B cell (primary cell): ENCODE measurements at regions not wholly inside any gene's neighbourhood (a gene's known extent, or its start where the extent isn't known, plus 50 kb on each side); places are given as distances from the start of the nearest gene placed in this dataset.
"Not testable (repeated sequence)": the region's sequence is repeated elsewhere in the genome, so short reads cannot be mapped to it uniquely, and the experiment has no call there.

Source experiments
- ATAC-seq: fragments of 200-7000 bp; cut with Tn5 transposase; one replicate; pipeline ENCODE4 v1.10.0; 2021; ENCODE audit warnings: low read depth, mild to moderate bottlenecking, moderate number of reproducible peaks, moderate library complexity
- CTCF ChIA-PET: fragments of 350-600 bp; sonication (Branson Sonifier 250); formaldehyde crosslinking; loops from one replicate; lab custom pipeline; 2021; ENCODE audit warnings: antibody characterized with exemption, inconsistent platforms; lab: Charles Lee
- POLR2A ChIA-PET: fragments of 350-600 bp; sonication (Branson Sonifier 250); formaldehyde crosslinking; loops from one replicate; lab custom pipeline; 2021; ENCODE audit warnings: antibody characterized with exemption; lab: Charles Lee
- DNase-seq: peaks from one replicate; pipeline ENCODE4 v3.0.0; 2013
- H2AFZ ChIP-seq: 2 replicates; pipeline ENCODE4 v1.6.1; 2012; ENCODE audit warnings: mild to moderate bottlenecking, low read depth, low read length; ENCODE audit not compliant: insufficient read depth, poor library complexity, severe bottlenecking
- H3K27ac ChIP-seq, 2 donors: 1 replicate in 1 of 2; 2 replicates in 1 of 2; pipeline ENCODE4 v1.5.1; 2012 to 2013; ENCODE audit warnings: low read length in 2 of 2, mild to moderate bottlenecking in 2 of 2, moderate library complexity in 1 of 2
- H3K27me3 ChIP-seq, 4 experiments: fragments of 200-600 bp in 1 of 4; sonication (generic) in 1 of 4; replicated peaks in 1 of 4; 1 replicate in 2 of 4; 2 replicates in 2 of 4; pipeline versions ENCODE4 v1.6.1 to v1.7.0; 2013 to 2016; ENCODE audit warnings: low read length in 3 of 4, mild to moderate bottlenecking in 2 of 4, mixed read lengths in 1 of 4, moderate library complexity in 1 of 4; ENCODE audit not compliant: insufficient read depth in 4 of 4, control insufficient read depth in 3 of 4; ENCODE audit errors: control extremely low read depth in 1 of 4
- H3K36me3 ChIP-seq, 2 experiments: replicated peaks in 1 of 2; 1 replicate in 1 of 2; 2 replicates in 1 of 2; pipeline versions ENCODE4 v1.6.1 to v1.7.1; 2013; ENCODE audit warnings: low read length in 1 of 2; ENCODE audit not compliant: insufficient read depth in 2 of 2, control insufficient read depth in 1 of 2; ENCODE audit errors: control extremely low read depth in 1 of 2, extremely low read depth in 1 of 2
- H3K4me1 ChIP-seq, 2 donors: fragments of 200-600 bp in 1 of 2; sonication (generic) in 1 of 2; 1 replicate in 1 of 2; 2 replicates in 1 of 2; pipeline versions ENCODE4 v1.5.1 to v1.6.1; 2013 to 2017; ENCODE audit warnings: low read length in 2 of 2; ENCODE audit not compliant: control insufficient read depth in 2 of 2, insufficient read depth in 2 of 2
- H3K4me2 ChIP-seq: replicated peaks from 2 replicates; pipeline ENCODE3; 2012; ENCODE audit warnings: mild to moderate bottlenecking, low read depth, low read length; ENCODE audit not compliant: poor library complexity, severe bottlenecking
- H3K4me3 ChIP-seq, 5 experiments: fragments of 200-600 bp in 1 of 5; sonication (generic) in 1 of 5; 1 replicate in 3 of 5; 2 replicates in 2 of 5; pipeline versions ENCODE4 v1.5.1 to v1.7.0; 2011 to 2016; ENCODE audit warnings: low read length in 4 of 5, mild to moderate bottlenecking in 4 of 5, low read depth in 2 of 5, control low read depth in 1 of 5, moderate library complexity in 1 of 5; ENCODE audit not compliant: insufficient read depth in 1 of 5; ENCODE audit errors: control extremely low read depth in 1 of 5, extremely low read depth in 1 of 5
- H3K79me2 ChIP-seq: fragments of 200-600 bp; sonication (generic); one replicate; pipeline ENCODE4 v1.6.0; 2016; ENCODE audit warnings: low read length; ENCODE audit not compliant: control insufficient read depth, insufficient read depth
- H3K9ac ChIP-seq: fragments of 200-600 bp; sonication (generic); 2 replicates; pipeline ENCODE4 v1.6.1; 2017; ENCODE audit warnings: mild to moderate bottlenecking, low read length, moderate library complexity
- H3K9me3 ChIP-seq, 3 donors: one replicate each; pipeline versions ENCODE4 v1.6.1 to v1.7.1; 2013; ENCODE audit warnings: low read length in 2 of 3; ENCODE audit not compliant: control insufficient read depth in 2 of 3, insufficient read depth in 1 of 3; ENCODE audit errors: control extremely low read depth in 1 of 3
- H4K20me1 ChIP-seq: 2 replicates; pipeline ENCODE4 v1.6.0; 2012; ENCODE audit warnings: mild to moderate bottlenecking, low read length; ENCODE audit not compliant: insufficient read depth, control insufficient read depth, poor library complexity, severe bottlenecking
- H3K27ac Mint-ChIP-seq: one replicate; pipeline ENCODE4 v1.8.0; 2021; ENCODE audit warnings: mixed read lengths
- H3K27me3 Mint-ChIP-seq: one replicate; pipeline ENCODE4 v1.8.0; 2021; ENCODE audit warnings: mixed read lengths
- H3K4me1 Mint-ChIP-seq: one replicate; pipeline ENCODE4 v1.8.0; 2021; ENCODE audit warnings: mixed read lengths
- H3K4me3 Mint-ChIP-seq: one replicate; pipeline ENCODE4 v1.8.0; 2021; ENCODE audit warnings: mixed read lengths
- H3K9me3 Mint-ChIP-seq: one replicate; pipeline ENCODE4 v1.8.0; 2022; ENCODE audit warnings: mixed read lengths; ENCODE audit not compliant: insufficient read depth
- EZH2 ChIP-seq: IDR thresholded peaks from 2 replicates; pipeline ENCODE4 v1.6.1; 2012; ENCODE audit warnings: borderline replicate concordance, low read depth, mild to moderate bottlenecking, moderate library complexity, low read length; ENCODE audit not compliant: insufficient read depth, poor library complexity, severe bottlenecking
- WGBS: methylation state at CpG from one replicate; pipeline ENCODE4 v1.1.5; 2013; ENCODE audit warnings: missing lambda C conversion rate; ENCODE audit not compliant: insufficient coverage; 5-methylcytosine and 5-hydroxymethylcytosine counted together
- intact Hi-C: fragments of 100-400 bp; cut with micrococcal nuclease; formaldehyde crosslinking; loops from one replicate; pipeline ENCODE4 v1.10.0; 2022
- TF ChIP-seq, protein P1 (sequence below): fragments of 200-600 bp; IDR thresholded peaks from one replicate; pipeline ENCODE4 v1.8.0; 2022; ENCODE audit warnings: antibody characterized with exemption, mild to moderate bottlenecking

DNA sequence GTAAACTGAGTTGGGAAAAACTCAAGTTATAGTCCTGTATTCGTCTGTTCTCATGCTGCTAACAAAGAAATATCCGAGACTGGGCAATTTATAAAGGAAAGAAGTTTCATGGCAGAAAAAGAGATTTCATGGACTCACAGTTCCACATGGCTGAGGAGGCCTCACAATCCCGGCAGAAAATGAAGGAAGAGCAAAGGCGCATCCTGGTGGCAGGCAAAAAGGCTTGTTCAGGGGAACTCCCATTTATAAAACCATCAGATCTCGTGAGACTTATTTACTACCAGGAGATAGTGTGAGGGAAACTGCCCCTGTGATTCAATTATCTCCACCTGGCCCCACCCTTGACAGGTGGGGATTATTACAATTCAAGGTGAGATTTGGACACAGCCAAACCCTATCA is 292.6 kb upstream of the SYT1 start:
- H3K27me3 Mint-ChIP-seq = no peaks in the 10 kb centered on the region
- Histone ChIP-seq H4K20me1 (no peaks in the 10 kb centered on the region), H3K36me3 (no peaks in the 10 kb centered on the region), H2AFZ (no peak overlapping the region), H3K9me3 (no peaks in the 10 kb centered on the region), H3K4me2 (no peak overlapping the region), H3K79me2 (no peaks in the 10 kb centered on the region), H3K9ac (no peak overlapping the region), H3K27me3 (no peaks in the 10 kb centered on the region), H3K4me3 (no peak overlapping the region), H3K27ac (no peak overlapping the region), H3K4me1 (no peaks in the 10 kb centered on the region)
- POLR2A ChIA-PET = no interaction called here
- H3K9me3 Mint-ChIP-seq = no peaks in the 10 kb centered on the region
- intact Hi-C loops = no loop called here
- ATAC-seq (no peak), DNase-seq (no peak)
- H3K27ac Mint-ChIP-seq = no peak overlapping the region
- no peaks in the 10 kb centered on the region for H3K4me1 Mint-ChIP-seq
- 100% methylated on average over 3 of the region's 5 CpGs for WGBS
- TF ChIP-seq, protein P1, sequence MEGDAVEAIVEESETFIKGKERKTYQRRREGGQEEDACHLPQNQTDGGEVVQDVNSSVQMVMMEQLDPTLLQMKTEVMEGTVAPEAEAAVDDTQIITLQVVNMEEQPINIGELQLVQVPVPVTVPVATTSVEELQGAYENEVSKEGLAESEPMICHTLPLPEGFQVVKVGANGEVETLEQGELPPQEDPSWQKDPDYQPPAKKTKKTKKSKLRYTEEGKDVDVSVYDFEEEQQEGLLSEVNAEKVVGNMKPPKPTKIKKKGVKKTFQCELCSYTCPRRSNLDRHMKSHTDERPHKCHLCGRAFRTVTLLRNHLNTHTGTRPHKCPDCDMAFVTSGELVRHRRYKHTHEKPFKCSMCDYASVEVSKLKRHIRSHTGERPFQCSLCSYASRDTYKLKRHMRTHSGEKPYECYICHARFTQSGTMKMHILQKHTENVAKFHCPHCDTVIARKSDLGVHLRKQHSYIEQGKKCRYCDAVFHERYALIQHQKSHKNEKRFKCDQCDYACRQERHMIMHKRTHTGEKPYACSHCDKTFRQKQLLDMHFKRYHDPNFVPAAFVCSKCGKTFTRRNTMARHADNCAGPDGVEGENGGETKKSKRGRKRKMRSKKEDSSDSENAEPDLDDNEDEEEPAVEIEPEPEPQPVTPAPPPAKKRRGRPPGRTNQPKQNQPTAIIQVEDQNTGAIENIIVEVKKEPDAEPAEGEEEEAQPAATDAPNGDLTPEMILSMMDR = no peak
- no peak for TF ChIP-seq EZH2
- no peak overlapping the region for H3K4me3 Mint-ChIP-seq
- CTCF ChIA-PET = no interaction called here

DNA sequence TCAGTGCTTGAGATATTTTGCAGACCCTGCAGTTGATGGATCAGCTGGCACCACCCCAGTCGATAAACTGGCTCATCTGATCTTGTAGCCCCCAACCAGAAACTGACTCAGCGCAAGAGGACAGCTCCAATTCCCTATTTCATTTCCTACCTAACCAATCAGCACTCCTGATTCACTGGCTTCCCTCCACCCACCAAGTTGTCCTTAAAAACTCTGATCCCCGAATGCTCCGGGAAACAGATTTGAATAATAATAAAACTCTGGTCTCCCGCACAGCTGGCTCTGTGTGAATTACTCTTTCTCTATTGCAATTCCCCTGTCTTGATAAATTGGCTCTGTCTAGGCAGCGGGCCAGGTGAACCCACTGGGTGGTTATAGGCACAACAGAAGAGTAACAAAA is 289.4 kb upstream of the SYT1 start:
- H3K4me3 ChIP-seq, H3K9me3 ChIP-seq, H3K9ac ChIP-seq, H3K9me3 Mint-ChIP-seq, H3K36me3 ChIP-seq, ATAC-seq, H2AFZ ChIP-seq, H3K27ac Mint-ChIP-seq, H3K4me3 Mint-ChIP-seq, H3K4me1 Mint-ChIP-seq, CTCF ChIA-PET, H3K4me1 ChIP-seq, H3K27me3 Mint-ChIP-seq, intact Hi-C loops, H3K79me2 ChIP-seq, H4K20me1 ChIP-seq, H3K27me3 ChIP-seq, POLR2A ChIA-PET, H3K4me2 ChIP-seq, H3K27ac ChIP-seq, DNase-seq: not testable (repeated sequence)
- 97% methylated on average over 4 of the region's 6 CpGs for whole genome bisulfite sequencing
